ENCODE measurements at regions not wholly inside any gene's neighbourhood (a gene's known extent, or its start where the extent isn't known, plus 50 kb on each side); places are given as distances from the start of the nearest gene placed in this dataset.
"Not testable (repeated sequence)": the region's sequence is repeated elsewhere in the genome, so short reads cannot be mapped to it uniquely, and the experiment has no call there.

DNA sequence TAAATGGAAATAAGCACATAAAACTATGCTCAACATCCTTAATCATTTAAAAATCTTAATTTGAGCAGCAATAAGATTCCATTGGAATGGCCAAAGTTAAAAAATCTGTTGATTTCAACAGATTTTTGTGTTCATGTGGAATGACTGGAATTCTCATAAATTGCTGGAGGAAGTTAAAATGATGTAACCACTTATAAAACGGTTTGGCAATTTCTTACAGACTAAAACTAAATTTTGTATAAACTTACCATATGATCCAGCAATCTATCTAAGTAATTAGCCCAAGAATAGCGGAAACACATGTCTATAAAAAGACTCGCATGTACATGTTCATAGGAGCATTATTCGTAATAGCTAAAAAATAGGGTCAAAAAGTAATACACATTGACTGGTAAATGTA lies 1713.6 kb downstream of the SI start:
- H3K4me1 ChIP-seq: no peaks in the 10 kb centered on the region
- no peaks in the 10 kb centered on the region for H3K36me3 ChIP-seq (ENCODE audit: insufficient read depth in 1 of 2, low read depth in 1 of 2)
- H3K9me3 ChIP-seq: no peaks in the 10 kb centered on the region
- WGBS, 3 donors: 71 to 81% (median 73%) methylated on average over 4 of the region's 4 CpGs
- DNase-seq (no peak), ATAC-seq (no peak)
- no peak overlapping the region for H3K4me3 ChIP-seq
- TF ChIP-seq, protein P1, sequence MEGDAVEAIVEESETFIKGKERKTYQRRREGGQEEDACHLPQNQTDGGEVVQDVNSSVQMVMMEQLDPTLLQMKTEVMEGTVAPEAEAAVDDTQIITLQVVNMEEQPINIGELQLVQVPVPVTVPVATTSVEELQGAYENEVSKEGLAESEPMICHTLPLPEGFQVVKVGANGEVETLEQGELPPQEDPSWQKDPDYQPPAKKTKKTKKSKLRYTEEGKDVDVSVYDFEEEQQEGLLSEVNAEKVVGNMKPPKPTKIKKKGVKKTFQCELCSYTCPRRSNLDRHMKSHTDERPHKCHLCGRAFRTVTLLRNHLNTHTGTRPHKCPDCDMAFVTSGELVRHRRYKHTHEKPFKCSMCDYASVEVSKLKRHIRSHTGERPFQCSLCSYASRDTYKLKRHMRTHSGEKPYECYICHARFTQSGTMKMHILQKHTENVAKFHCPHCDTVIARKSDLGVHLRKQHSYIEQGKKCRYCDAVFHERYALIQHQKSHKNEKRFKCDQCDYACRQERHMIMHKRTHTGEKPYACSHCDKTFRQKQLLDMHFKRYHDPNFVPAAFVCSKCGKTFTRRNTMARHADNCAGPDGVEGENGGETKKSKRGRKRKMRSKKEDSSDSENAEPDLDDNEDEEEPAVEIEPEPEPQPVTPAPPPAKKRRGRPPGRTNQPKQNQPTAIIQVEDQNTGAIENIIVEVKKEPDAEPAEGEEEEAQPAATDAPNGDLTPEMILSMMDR (IDR thresholded peaks at IDR 0.05): no peak
- intact Hi-C loops (cut with DNase I): no loop called here
- no peak overlapping the region for H3K27ac ChIP-seq
- no peaks in the 10 kb centered on the region for H3K27me3 ChIP-seq (ENCODE audit: insufficient read depth in 3 of 3, low read length in 2 of 3)

- H3K4me3 ChIP-seq: no peak overlapping the region
- TF ChIP-seq, protein P1 (IDR thresholded peaks at IDR 0.05): no peak
- no peak overlapping the region for H3K27ac ChIP-seq
- DNase-seq (no peak), ATAC-seq (no peak)
- H3K9me3 ChIP-seq: no peaks in the 10 kb centered on the region
- H3K4me1 ChIP-seq: no peaks in the 10 kb centered on the region
- intact Hi-C loops (cut with DNase I): no loop called here
- 65 to 67% (median 65%) methylated on average over 2 of the region's 2 CpGs for WGBS, 3 donors
- no peaks in the 10 kb centered on the region for H3K36me3 ChIP-seq (ENCODE audit: insufficient read depth in 1 of 2, low read depth in 1 of 2)
- H3K27me3 ChIP-seq (ENCODE audit: insufficient read depth in 3 of 3, low read length in 2 of 3): no peaks in the 10 kb centered on the region
These were observed 1716.1 kb downstream of the SI start for GRCh38 chr3:163362151-163362550.

DNA sequence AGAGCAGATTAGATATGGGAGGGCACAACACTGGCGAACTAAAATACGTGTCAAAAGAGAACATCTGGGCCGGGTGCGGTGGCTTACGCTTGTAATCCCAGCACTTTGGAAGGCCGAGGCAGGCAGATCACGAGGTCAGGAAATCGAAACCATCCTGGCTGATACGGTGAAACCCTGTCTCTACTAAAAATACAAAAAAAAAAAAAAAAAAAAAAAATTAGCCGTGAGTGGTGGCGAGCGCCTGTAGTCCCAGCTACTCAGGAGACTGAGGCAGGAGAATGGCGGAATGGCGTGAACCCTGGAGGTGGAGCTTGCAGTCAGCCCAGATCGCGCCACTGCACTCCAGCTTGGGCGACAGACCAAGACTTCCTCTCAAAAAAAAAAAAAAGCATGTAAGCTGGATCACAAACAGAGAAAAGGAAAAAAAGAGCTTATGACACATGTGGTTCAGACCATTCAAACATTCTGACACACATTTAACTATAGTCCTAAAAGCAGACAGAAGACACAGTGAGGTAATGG lies 1716.9 kb downstream of the SI start:
- H3K4me1 ChIP-seq; H3K4me3 ChIP-seq; H3K27me3 ChIP-seq (ENCODE audit: insufficient read depth in 3 of 3, low read length in 2 of 3); DNase-seq; H3K36me3 ChIP-seq (ENCODE audit: insufficient read depth in 1 of 2, low read depth in 1 of 2); H3K9me3 ChIP-seq; intact Hi-C loops (cut with DNase I); ATAC-seq; H3K27ac ChIP-seq: not testable (repeated sequence)
- WGBS, 3 donors: 81 to 90% (median 85%) methylated on average over 16 to 17 of the region's 17 CpGs

- DNase-seq (no peak), ATAC-seq (no peak)
- intact Hi-C loops (cut with DNase I): no loop called here
- H3K27me3 ChIP-seq (ENCODE audit: insufficient read depth in 3 of 3, low read length in 2 of 3): no peaks in the 10 kb centered on the region
- H3K4me1 ChIP-seq: no peaks in the 10 kb centered on the region
- H3K36me3 ChIP-seq (ENCODE audit: insufficient read depth in 1 of 2, low read depth in 1 of 2): no peaks in the 10 kb centered on the region
- no peaks in the 10 kb centered on the region for H3K9me3 ChIP-seq
- H3K27ac ChIP-seq: no peak overlapping the region
- no peak overlapping the region for H3K4me3 ChIP-seq
- TF ChIP-seq, protein P1 (IDR thresholded peaks at IDR 0.05): no peak
- 41 to 60% (median 42%) methylated on average over 3 of the region's 3 CpGs for WGBS, 3 donors
These were observed 1730.4 kb downstream of the SI start for GRCh38 chr3:163347944-163348343.

GRCh38 chr3:163335429-163335828 lies 1742.9 kb downstream of the SI start:
- no peak overlapping the region for H3K27ac ChIP-seq
- DNase-seq (no peak), ATAC-seq (no peak)
- TF ChIP-seq, protein P1 (IDR thresholded peaks at IDR 0.05): no peak
- intact Hi-C loops (cut with DNase I): loop anchor here in 1 of 2 donors (5.0 kb wide), 1 partner anchor 423 kb away; no protein-coding TSS in a partner anchor
- H3K4me1 ChIP-seq: no peaks in the 10 kb centered on the region
- no peaks in the 10 kb centered on the region for H3K36me3 ChIP-seq (ENCODE audit: insufficient read depth in 1 of 2, low read depth in 1 of 2)
- 43 to 70% (median 52%) methylated on average over 1 of the region's 1 CpG for WGBS, 3 donors
- no peak overlapping the region for H3K4me3 ChIP-seq
- peaks cover 10% of the 10 kb centered on the region for H3K9me3 ChIP-seq
- H3K27me3 ChIP-seq (ENCODE audit: insufficient read depth in 3 of 3, low read length in 2 of 3): no peaks in the 10 kb centered on the region

Measured in psoas muscle (tissue), 7 donors.